GM21723 (cell line): ENCODE measurements at regions not wholly inside any gene's neighbourhood (a gene's known extent, or its start where the extent isn't known, plus 50 kb on each side); places are given as distances from the start of the nearest gene placed in this dataset.

Experiments
- ATAC-seq: cut with Tn5 transposase; IDR thresholded peaks from one replicate; pipeline ENCODE4 v1.9.1; 2021; ENCODE audit warnings: mild to moderate bottlenecking, moderate library complexity; ENCODE audit not compliant: unreplicated experiment

DNA sequence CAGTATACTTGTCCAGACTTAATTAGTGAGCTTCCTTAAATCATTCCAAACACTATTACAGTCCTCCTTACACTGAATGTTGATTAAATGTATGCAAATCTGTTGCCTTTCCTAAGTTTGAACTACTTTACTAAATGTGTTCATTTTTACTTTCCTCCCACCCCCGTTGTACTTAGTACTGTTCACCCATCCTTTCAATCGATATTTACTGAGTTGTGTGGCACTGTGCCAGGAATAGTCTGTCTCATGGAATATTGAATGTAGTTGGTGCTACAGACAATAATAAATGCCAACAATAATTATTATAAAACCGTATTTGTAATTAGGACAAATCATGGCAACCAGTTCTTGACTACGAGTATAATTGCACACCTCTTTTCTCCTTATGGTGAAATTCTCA lies 335.7 kb downstream of the GPR37 start:
- ATAC-seq: no peak

DNA sequence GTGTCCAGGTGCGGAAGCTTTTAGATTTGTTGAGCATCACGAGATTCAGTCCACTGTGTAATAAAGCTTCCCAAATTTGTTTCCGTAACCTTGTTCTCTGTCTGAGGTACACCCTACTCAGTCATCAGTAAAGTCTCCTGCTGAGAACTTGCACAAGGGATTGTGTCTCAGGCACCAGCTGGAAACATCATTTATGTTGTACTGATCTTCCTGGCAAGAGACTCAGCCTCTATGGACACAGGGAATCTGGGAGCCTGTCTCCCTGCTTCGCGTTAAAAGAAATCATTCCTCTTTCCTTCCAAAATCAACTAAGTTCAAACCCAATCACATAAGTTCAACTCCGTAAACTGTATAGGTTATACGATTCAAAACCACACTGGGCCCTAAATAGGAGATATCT lies 336.8 kb downstream of the GPR37 start:
- no peak for ATAC-seq

DNA sequence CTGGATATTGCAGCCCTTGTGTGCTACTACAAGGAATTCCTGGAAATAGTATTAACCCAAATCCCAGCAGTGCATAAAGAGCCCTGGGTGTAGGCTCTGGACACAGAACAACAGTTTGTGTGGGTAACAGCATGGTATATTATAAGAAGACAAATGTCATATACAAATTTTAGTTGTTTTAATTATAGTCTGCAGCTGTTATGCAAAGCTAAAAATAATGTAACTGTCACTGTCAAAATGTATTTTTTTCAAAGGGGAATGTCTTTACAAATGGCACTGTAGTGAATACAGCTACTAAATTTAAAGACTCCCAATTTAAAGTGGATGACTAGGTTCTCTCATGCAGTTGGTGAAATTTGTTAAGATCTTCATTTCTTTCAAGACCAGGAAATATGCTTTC lies 339.0 kb downstream of the GPR37 start:
- no peak for ATAC-seq

DNA sequence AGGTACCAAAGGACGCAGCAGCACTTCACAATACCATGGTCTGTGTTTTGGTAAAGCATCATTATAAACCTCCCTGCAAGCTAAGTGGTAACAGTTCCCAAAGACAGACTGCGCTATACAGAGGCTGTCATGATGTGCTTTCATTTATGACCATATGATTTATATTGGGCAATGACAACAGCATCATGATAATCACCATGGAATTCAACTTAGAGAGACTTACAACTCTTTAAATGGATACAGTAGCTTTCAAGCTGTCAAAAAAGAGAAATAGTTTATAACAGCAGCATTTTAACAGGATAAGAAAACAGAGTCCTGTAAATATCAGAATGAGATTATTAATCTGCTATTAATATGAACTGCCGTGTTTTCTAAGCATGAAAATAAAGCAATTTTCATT lies 341.7 kb downstream of the GPR37 start:
- no peak for ATAC-seq

DNA sequence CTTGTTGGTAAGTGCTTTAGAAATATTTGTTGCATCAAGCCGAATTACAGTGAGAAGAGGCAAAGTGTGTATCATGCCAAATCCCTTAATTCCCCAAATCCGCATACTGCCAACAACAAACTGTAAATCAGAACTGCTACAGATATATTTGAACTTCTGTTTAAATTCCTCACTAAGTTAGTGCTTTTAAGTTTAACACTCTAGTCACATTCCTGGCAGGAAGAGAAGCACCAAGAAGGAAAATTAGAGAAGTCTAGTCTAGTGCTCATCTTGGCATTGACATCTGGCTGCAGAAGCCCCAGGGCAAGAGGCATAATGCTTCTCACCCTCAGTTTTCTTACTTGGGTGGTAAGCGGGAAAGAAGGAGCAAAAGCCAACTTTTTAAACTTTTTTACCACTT lies 343.5 kb downstream of the GPR37 start:
- no peak for ATAC-seq

DNA sequence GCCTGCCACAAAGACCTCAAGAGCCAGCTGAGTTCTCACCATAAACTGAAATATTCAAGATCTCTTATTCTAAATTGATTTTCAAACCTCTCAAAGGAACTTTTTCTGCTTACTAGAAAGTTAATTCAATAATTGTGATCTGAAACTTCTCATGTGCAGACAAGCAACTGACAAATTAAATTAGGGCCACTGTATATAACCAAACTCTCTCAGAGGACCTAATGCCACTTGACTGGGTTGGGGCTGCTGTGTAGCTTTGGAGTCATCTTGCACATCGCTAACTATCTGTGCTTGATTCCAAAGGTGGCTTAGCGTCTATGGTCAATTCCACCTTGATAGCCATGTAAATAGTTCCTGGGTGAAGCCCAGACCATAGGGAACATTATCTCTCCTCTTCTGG lies 345.2 kb downstream of the GPR37 start:
- no peak for ATAC-seq

DNA sequence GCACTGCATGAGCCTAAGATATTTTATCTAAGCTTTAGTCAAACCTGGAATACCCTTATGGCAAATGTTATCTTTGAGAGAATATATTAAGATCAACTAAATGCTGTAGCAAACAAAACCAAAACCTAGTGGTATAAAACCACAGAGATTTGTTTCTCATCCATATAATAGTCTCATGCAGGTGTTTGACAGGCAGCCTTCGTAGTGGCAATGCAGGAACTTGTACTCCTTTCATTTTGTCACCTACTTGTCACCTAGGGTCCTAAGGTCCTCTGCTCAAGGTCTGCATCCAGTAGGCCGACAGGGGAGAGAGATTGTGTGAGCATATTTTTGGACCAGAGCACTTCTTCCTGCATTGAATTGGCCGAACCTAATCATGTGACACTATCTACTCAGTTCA lies 352.6 kb downstream of the GPR37 start:
- ATAC-seq: no peak

DNA sequence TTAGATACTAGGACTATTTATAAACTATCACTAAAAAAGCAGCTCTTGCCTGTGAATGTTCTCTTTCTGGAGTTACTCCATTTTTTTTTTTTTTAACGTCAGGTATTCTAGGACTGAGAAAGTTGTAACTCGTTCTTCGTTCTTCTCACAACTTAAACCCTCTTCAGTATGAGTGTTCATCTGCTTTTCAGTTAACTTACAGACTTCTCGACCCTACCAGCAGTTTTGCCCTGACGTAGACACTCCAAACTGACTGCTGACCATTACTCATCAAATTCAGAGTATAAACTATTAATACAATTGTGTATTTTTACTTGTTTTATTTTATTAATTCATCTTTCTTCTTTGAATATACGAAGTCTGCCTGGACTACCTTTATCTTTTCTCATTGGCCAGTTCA lies 353.1 kb downstream of the GPR37 start:
- no peak for ATAC-seq

DNA sequence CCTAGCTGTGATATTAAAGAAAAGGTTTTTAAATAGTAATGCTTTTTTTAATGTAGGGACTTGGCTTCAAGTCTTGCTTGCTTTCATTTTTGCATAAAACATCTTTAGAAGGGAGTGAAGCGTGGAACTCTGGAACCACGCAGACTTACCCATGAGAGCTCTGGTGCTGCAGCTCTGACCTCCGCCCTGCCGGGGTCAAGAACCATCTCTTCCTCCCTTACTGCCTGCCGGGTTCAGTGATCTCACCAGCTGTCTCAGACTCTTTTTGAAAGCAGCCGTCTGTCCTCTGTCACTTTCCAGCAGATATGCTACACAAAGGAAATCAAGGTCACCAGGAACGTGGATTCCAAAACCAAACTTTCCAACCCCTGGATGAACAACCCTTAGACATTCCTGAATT lies 353.8 kb downstream of the GPR37 start:
- ATAC-seq: no peak

DNA sequence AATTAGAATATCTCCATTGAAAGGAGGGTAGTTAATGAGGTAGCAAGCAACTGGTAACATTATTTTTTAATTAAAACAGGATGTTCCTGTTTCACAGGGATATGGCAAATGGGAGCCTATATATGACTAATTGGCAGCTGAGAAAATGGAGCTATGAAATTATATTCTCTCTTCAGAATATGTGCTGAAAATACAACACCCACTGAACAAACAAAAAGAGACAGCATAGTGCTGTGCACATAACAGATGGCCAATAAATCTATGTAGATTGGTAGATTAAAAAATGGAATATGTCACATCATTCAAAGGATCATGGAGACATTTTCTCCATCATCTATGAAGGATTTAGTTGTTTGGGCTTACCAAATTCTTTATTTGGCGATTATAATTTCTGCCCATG lies 362.0 kb downstream of the GPR37 start:
- no peak for ATAC-seq

DNA sequence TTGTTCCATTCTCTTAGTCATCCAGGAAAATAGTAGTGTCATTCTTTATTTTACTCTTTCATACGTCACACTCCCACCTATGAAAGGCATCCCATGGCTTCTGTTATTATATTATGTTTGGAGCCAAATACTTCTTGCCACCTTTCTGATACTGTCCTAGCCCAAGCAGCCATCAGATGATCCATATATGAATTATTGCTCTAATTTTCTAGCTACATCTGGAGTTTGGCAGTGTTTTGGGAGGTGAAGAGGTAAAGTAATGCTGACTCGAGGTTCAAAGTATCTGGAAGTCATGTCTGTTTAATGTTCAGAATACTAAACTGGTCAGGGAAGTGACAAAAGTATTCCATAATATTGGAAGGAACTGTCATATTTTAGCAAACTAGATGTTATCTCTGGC lies 362.5 kb downstream of the GPR37 start:
- no peak for ATAC-seq

DNA sequence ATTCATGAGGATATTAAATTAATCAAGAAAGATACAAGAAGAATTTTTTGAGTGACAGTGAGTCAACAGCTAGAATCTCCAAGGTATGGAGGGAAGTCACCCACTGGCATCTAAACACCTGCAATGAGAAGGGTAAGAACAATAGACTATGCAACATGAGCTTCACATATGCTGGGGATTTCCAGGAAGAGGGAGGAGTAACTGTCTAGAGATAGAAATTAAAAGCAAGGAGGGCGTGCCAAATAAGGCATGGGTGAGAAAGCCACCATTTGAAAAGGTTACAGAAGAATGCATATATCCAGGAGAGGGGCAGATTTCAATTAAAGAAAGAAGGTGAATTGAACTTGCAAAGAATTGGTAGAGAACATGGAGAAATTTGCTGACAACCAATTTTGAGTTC lies 365.7 kb downstream of the GPR37 start:
- no peak for ATAC-seq

DNA sequence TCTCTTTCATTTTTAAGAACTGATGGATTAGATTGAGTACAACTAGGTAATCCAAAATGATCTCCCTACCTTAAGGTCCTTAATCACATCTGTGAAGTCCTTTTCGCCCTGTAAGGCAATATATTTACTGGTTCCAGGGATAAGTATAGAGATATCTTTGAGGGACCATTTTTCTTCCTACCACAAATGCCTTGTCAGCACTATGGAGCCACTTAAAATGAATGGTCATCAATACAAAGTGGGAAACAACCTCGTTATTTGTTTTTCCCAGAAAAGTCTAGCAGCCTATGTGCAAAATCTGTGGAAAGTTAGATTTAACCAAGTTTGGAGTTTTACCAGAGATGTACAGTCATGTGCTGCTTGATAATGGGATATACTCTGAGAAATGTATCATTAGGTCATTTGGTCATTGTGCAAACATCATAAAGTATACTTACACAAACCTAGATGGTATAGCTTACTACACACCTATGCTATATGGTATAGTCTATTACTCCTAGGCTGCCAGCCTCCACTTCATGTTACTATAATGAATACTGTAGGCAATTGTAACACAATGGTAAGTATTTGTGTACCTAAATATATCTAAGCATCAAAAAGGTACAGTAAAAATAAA lies 366.2 kb upstream of the TMEM229A start:
- ATAC-seq: no peak

DNA sequence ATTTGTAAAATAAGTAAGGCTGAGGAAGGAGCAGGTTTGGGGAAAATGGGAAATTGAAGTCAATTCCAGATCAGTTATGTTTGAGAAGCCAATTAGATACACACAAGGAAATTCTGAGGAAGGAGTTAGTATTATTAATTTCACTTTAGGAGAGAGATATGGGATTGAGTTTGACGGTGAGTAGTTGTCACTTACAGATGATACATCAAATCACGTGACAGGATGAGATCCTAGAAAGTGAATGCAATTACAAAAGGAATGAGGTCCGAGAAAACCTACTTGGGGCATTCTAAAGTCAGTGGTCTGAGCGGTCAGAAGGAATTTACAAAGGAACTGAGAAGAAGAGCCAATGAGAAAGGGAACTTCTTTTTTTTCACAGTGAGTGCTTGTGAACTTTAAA lies 364.3 kb upstream of the TMEM229A start:
- ATAC-seq: no peak

DNA sequence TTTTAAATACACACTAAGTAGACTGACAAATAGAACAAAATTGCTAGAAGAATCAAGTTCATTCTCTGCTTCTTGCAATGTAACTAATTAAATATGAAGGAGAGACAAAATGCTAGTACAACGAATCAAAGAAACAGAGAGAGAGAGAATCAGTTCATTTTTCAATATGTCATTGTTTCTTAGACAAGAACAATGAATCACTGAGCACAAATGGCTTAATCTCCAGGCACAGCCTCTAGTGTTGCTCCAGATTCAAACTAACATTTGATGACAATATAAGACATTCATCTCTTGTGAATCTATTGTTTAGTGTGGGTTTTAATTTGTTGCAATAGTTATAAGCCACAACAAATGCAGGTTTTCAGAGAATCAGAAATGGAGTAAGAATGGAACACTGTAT lies 357.4 kb upstream of the TMEM229A start:
- no peak for ATAC-seq

DNA sequence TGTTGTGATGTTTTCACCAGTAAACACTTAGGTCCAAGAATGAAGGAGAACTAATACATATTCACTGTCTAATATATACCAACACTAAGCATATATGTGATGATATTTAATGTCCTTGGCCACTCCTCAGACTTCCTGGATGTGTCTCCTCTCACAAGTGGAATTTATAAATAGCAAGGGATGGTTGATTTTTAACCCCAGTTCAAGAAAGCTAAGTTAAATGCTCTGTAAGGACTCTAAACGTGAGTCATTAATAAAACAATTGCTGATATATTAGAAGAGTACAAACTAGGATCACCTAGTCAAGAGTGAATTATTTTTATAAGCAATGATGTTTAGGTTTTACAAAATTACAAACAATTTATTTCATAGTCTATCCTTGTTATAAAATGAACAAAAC lies 355.9 kb upstream of the TMEM229A start:
- ATAC-seq: no peak

DNA sequence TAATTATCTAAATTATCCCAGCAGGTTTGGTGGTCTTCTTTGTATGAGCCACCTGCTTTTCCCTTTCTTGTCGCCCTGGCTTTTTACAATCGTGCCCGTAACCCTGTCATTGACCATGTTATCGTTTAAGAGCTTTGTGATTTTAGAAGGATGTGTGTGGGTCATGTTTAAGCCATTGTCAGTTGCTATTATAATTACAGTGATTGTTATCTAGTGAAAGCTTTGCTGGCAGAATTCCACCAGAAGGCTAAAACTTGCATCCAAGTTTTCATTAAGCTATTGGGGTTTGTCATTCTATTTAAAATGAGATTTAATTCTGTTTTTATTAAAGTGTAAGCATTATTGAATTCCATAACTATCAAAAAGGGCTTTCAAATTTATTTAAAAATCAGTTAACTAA lies 354.2 kb upstream of the TMEM229A start:
- no peak for ATAC-seq

DNA sequence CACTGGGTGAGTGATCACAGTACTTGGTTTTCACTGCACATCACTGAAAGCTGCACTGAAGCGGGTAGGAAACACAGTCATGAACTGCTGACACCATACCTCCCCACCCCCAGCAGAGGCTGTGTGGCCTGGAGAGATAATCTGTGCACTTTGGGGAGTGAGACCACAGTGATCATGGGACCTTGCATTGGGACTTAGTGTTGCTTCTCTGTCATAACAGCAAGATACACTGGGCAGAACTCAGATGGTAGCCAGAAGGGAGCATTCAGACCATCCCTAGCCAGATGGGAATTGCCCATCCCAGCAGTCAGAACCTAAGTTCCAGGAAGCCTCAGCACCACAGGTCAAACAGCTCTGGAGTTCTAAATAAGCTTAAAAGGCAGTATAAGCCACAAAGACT lies 346.4 kb upstream of the TMEM229A start:
- ATAC-seq: no peak

DNA sequence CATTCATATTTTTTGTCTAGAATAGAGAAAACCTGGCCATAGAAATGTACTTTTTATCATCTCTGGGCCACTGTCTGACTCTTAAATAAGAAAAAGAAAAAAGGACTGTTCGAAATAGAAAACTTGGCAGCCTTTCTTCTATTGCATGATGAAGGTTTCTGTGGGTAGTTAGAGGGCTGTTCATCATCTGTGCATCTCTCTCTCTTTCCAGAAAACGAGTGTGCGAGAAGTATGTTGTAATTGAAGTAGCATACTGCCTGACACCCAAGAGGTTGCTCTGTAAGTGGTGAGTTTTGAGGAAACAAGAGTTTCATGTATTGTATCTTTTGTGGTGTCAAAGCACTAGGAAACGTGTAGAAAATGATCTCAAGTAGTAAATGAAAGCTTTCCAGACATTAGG lies 343.2 kb upstream of the TMEM229A start:
- no peak for ATAC-seq

DNA sequence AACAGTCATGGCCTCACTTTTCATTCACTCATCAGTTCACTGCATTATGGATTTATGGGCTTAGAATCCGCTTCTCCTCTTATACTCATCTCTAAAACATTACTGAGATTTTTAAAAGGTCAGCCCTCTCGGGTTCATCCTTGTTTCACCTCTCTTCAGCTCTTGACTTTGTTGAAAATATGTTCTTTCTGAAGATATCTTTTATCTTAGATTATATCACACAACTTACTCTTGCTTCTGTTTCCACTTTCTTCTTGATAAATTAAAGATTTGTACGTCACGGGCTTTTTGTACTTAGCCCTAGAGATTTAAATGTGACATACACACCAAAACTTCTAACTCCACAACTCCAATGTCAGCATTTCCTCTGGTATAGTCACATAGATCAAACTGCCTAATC lies 342.5 kb upstream of the TMEM229A start:
- no peak for ATAC-seq

DNA sequence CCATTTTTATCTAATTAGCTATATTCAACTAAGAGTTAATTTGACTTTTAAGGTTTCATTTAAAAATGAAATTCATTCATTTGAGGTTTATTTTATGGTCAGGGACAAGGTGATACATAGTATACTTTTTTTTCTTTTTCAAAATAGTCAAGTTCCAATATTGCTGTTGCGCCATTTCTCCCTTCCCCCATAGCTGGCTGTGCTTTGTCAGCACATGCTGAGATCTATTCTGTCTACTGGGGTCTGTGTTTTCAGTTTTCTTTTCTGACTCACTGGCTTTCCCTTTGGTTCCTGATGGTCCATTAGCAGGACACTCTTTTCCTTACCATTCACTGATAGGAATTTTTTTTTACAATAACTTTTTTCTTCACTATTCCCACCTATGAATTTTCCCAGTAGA lies 336.4 kb upstream of the TMEM229A start:
- no peak for ATAC-seq

DNA sequence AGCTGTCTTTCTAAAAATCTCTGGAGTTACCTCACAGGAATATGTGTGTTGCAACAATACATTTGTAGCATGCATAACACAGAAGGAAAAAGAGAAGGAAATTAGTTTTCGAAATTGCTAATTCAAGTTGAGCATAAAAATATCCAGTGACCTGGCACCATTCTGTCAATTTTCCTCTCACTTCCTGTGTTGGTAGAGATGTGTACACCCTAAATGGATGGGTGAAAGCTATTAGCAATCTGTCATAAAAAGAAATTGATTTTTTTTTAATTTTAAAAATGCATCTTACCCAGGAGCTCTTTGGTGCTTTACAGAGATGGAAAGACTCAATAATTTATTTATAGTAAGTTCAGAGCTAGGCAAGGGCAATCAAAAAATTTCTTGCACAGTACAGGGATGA lies 333.3 kb upstream of the TMEM229A start:
- no peak for ATAC-seq

DNA sequence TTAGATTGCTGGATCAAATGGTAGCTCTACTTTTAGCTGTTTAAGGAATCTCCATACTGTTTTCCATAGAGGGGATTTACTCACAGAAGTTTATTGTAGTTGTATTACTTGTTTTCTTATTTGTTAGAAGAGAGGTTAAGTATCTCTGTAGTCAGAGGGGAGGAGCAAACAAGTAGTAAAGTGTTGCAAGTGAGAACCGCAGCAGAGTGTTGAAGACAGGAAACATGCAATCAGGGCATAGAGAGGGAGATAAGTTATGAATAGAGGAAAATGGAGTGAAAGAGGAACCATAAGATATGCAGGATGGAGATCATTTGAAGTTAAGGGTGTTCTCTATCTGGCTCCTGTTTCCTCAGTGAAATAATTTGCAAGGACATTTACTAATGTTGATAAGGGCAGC lies 331.4 kb upstream of the TMEM229A start:
- no peak for ATAC-seq

DNA sequence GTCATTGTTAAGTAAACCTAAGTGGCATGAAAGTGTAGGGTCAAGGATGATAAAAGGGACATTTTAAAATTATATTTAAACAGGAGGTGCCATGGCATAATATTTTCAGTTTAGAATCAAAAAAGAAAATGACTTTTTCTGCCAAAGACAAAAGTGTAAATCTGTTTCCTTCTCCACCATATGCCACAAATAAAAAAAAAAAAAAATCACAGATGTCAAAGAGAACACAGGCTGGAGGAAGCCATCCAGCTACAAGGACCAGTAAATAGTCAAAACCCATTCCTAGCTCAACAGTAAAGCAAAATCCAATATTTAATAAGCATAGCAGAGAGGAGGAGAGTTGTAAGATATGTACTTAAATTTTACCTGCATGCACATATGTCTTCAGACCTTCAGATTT lies 321.3 kb upstream of the TMEM229A start:
- ATAC-seq: no peak
